Caco-2 (cell line): ENCODE measurements at regions not wholly inside any gene's neighbourhood (a gene's known extent, or its start where the extent isn't known, plus 50 kb on each side); places are given as distances from the start of the nearest gene placed in this dataset.

Experiments used
- BruUV-seq: library from RNA; stranded (reverse); fragments of 400-500 nt; replicated peaks from 2 replicates; lab custom pipeline; 2021; lab: Mats Ljungman, UMichigan
- CTCF ChIA-PET: fragments of 300-600 bp; sonication (Branson Sonifier 250); formaldehyde crosslinking; loops from one replicate; lab custom pipeline; 2022; ENCODE audit warnings: antibody characterized with exemption; lab: Charles Lee
- POLR2A ChIA-PET: fragments of 300-600 bp; sonication (Branson Sonifier 250); formaldehyde crosslinking; loops from one replicate; lab custom pipeline; 2022; ENCODE audit warnings: antibody characterized with exemption; lab: Charles Lee
- DNase-seq, 2 experiments: peaks; one replicate each; pipeline versions ENCODE4 v3.0.0 to v3.0.0-alpha.2; 2020 to 2022
- H3K27me3 ChIP-seq: replicated peaks from 2 replicates; pipeline ENCODE4 v1.6.0; 2011; ENCODE audit warnings: low read length; ENCODE audit not compliant: control insufficient read depth, insufficient read depth
- H3K36me3 ChIP-seq: 2 replicates; pipeline ENCODE4 v1.5.1; 2011; ENCODE audit warnings: low read length; ENCODE audit not compliant: control insufficient read depth, insufficient read depth
- H3K4me1 ChIP-seq: fragments of 250-450 bp; sonication (Bioruptor Pico); 2 replicates; pipeline ENCODE4 v1.5.1; 2020; ENCODE audit warnings: mild to moderate bottlenecking
- H3K4me3 ChIP-seq: 2 replicates; pipeline ENCODE4 v1.5.1; 2011; ENCODE audit warnings: low read depth, mild to moderate bottlenecking, control low read depth, low read length
- H3K9me3 ChIP-seq: fragments of 250-450 bp; sonication (Bioruptor Pico); 2 replicates; pipeline ENCODE4 v1.5.1; 2020; ENCODE audit warnings: mild to moderate bottlenecking, moderate library complexity
- H3K27ac Mint-ChIP-seq: one replicate; pipeline ENCODE4 v1.8.0; 2022; ENCODE audit warnings: mixed read lengths; ENCODE audit not compliant: unreplicated experiment
- H3K27me3 Mint-ChIP-seq: one replicate; pipeline ENCODE4 v1.8.0; 2022; ENCODE audit warnings: mixed read lengths; ENCODE audit not compliant: insufficient read depth, unreplicated experiment
- H3K36me3 Mint-ChIP-seq: one replicate; pipeline ENCODE4 v1.8.0; 2022; ENCODE audit warnings: mild to moderate bottlenecking, mixed read lengths; ENCODE audit not compliant: insufficient read depth, unreplicated experiment
- H3K4me1 Mint-ChIP-seq: one replicate; pipeline ENCODE4 v1.8.0; 2022; ENCODE audit warnings: low read depth, mixed read lengths; ENCODE audit not compliant: unreplicated experiment
- H3K4me3 Mint-ChIP-seq: one replicate; pipeline ENCODE4 v1.8.0; 2022; ENCODE audit warnings: mild to moderate bottlenecking, moderate library complexity, mixed read lengths; ENCODE audit not compliant: unreplicated experiment
- H3K9me3 Mint-ChIP-seq: one replicate; pipeline ENCODE4 v1.8.0; 2022; ENCODE audit warnings: mixed read lengths; ENCODE audit not compliant: unreplicated experiment
- CTCF ChIP-seq, 2 experiments: fragments of 200-600 bp in 1 of 2; IDR thresholded peaks; 1 replicate in 1 of 2; 2 replicates in 1 of 2; pipeline versions ENCODE4 v1.5.1 to v1.8.0; 2011 to 2022; ENCODE audit warnings: antibody characterized with exemption in 1 of 2, control low read depth in 1 of 2, inconsistent platforms in 1 of 2, low read depth in 1 of 2, low read length in 1 of 2, mild to moderate bottlenecking in 1 of 2, moderate library complexity in 1 of 2; ENCODE audit not compliant: insufficient read depth in 1 of 2, severe bottlenecking in 1 of 2, unreplicated experiment in 1 of 2
- intact Hi-C: fragments of 100-400 bp; cut with micrococcal nuclease; formaldehyde crosslinking; loops from one replicate; pipeline ENCODE4 v1.10.0; 2022; ENCODE audit not compliant: unreplicated experiment

- POLR2A ChIA-PET: no interaction called here
These were observed 402.4 kb downstream of the DLEU7 start for GRCh38 chr13:50441130-50441529.

GRCh38 chr13:50444726-50445125 is 398.8 kb downstream of the DLEU7 start:
- Histone ChIP-seq H3K9me3 (no peaks in the 10 kb centered on the region), H3K4me1 (no peaks in the 10 kb centered on the region), H3K36me3 (no peaks in the 10 kb centered on the region), H3K4me3 (no peak overlapping the region), H3K27me3 (no peaks in the 10 kb centered on the region)
- no peak for TF ChIP-seq CTCF (IDR thresholded peaks at IDR 0.05; ENCODE audit: insufficient read depth in 1 of 2, low read depth in 1 of 2, low read length in 1 of 2, severe bottlenecking in 1 of 2, unreplicated experiment in 1 of 2)
- intact Hi-C loops: no loop called here
- Mint-ChIP-seq H3K4me3 (no peak overlapping the region), H3K9me3 (no peaks in the 10 kb centered on the region), H3K4me1 (no peaks in the 10 kb centered on the region), H3K36me3 (no peaks in the 10 kb centered on the region), H3K27me3 (no peaks in the 10 kb centered on the region), H3K27ac (no peak overlapping the region)
- BruUV-seq: no TSS peak
- POLR2A ChIA-PET: no interaction called here
- no peak for DNase-seq
- CTCF ChIA-PET: no interaction called here

More at GRCh38 chr13:50441130-50441529, 402.4 kb downstream of the DLEU7 start:
- no peak overlapping the region for H3K27ac Mint-ChIP-seq
- H3K36me3 ChIP-seq: no peaks in the 10 kb centered on the region
- intact Hi-C loops: no loop called here
- no peak overlapping the region for H3K4me3 ChIP-seq
- H3K4me1 Mint-ChIP-seq: no peaks in the 10 kb centered on the region
- H3K27me3 ChIP-seq: no peaks in the 10 kb centered on the region
- H3K4me1 ChIP-seq: no peaks in the 10 kb centered on the region
- TF ChIP-seq CTCF (IDR thresholded peaks at IDR 0.05; ENCODE audit: insufficient read depth in 1 of 2, low read depth in 1 of 2, low read length in 1 of 2, severe bottlenecking in 1 of 2, unreplicated experiment in 1 of 2): no peak
- no peaks in the 10 kb centered on the region for H3K36me3 Mint-ChIP-seq
- H3K4me3 Mint-ChIP-seq: no peak overlapping the region
- H3K9me3 ChIP-seq: no peaks in the 10 kb centered on the region
- no peak for DNase-seq
- no peaks in the 10 kb centered on the region for H3K27me3 Mint-ChIP-seq
- BruUV-seq: no TSS peak
- no peaks in the 10 kb centered on the region for H3K9me3 Mint-ChIP-seq
- CTCF ChIA-PET: no interaction called here

- intact Hi-C loops: no loop called here
- BruUV-seq: no TSS peak
- no peak overlapping the region for H3K4me3 ChIP-seq
- TF ChIP-seq CTCF (IDR thresholded peaks at IDR 0.05; ENCODE audit: insufficient read depth in 1 of 2, low read depth in 1 of 2, low read length in 1 of 2, severe bottlenecking in 1 of 2, unreplicated experiment in 1 of 2): no peak
- no peaks in the 10 kb centered on the region for H3K9me3 Mint-ChIP-seq
- ChIA-PET POLR2A (interaction anchor here (0.7 kb wide), 1 partner anchor 111 kb away, joined by 16 read pairs; no protein-coding TSS in a partner anchor), CTCF (no interaction called here)
- DNase-seq: no peak
- no peaks in the 10 kb centered on the region for H3K27me3 Mint-ChIP-seq
- H3K27me3 ChIP-seq: no peaks in the 10 kb centered on the region
- no peak overlapping the region for H3K27ac Mint-ChIP-seq
- H3K9me3 ChIP-seq: no peaks in the 10 kb centered on the region
- H3K36me3 Mint-ChIP-seq: no peaks in the 10 kb centered on the region
- no peaks in the 10 kb centered on the region for H3K4me1 Mint-ChIP-seq
- no peaks in the 10 kb centered on the region for H3K36me3 ChIP-seq
- H3K4me1 ChIP-seq: no peaks in the 10 kb centered on the region
- no peak overlapping the region for H3K4me3 Mint-ChIP-seq
These were observed 396.9 kb downstream of the DLEU7 start for GRCh38 chr13:50446611-50447010.
